GM10248 (cell line): ENCODE measurements at regions not wholly inside any gene's neighbourhood (a gene's known extent, or its start where the extent isn't known, plus 50 kb on each side); places are given as distances from the start of the nearest gene placed in this dataset.

ENCODE experiments used
- CTCF ChIA-PET: fragments of 300-600 bp; sonication (Branson Sonifier 250); formaldehyde crosslinking; extraction: SDS; loops from one replicate; lab custom pipeline; 2021; ENCODE audit warnings: antibody characterized with exemption; lab: Yijun Ruan, JAX
- POLR2A ChIA-PET: fragments of 350-650 bp; sonication (Branson Sonifier 250); formaldehyde crosslinking; extraction: SDS; loops from one replicate; lab custom pipeline; 2020; ENCODE audit warnings: antibody characterized with exemption; lab: Yijun Ruan, JAX
- DNase-seq: peaks from one replicate; pipeline ENCODE4 v3.0.0; 2012; ENCODE audit errors: extremely low spot score
- CTCF ChIP-seq: IDR thresholded peaks from 2 replicates; pipeline ENCODE4 v1.5.1; 2012; ENCODE audit warnings: mild to moderate bottlenecking, low read depth; ENCODE audit errors: extremely low read depth, missing control alignments, control extremely low read depth

GRCh38 chr21:41650526-41651145, 116.2 kb downstream of the RIPK4 start:
- ChIA-PET POLR2A (no interaction called here), CTCF (no interaction called here)
- TF ChIP-seq CTCF = no peak
- DNase-seq = no peak

- ChIA-PET POLR2A (interaction anchor here (0.6 kb wide), 1 partner anchor 132 kb away, joined by 3 read pairs; no protein-coding TSS in a partner anchor), CTCF (no interaction called here)
- DNase-seq = no peak
- TF ChIP-seq CTCF = no peak
These were observed 118.2 kb downstream of the RIPK4 start for GRCh38 chr21:41648591-41649031.

GRCh38 chr21:41647806-41648561, 118.9 kb downstream of the RIPK4 start:
- ChIA-PET CTCF (no interaction called here), POLR2A (interaction anchor here (0.6 kb wide), 1 partner anchor 131 kb away, joined by 3 read pairs; no protein-coding TSS in a partner anchor)
- no peak for DNase-seq
- TF ChIP-seq CTCF = no peak

DNA sequence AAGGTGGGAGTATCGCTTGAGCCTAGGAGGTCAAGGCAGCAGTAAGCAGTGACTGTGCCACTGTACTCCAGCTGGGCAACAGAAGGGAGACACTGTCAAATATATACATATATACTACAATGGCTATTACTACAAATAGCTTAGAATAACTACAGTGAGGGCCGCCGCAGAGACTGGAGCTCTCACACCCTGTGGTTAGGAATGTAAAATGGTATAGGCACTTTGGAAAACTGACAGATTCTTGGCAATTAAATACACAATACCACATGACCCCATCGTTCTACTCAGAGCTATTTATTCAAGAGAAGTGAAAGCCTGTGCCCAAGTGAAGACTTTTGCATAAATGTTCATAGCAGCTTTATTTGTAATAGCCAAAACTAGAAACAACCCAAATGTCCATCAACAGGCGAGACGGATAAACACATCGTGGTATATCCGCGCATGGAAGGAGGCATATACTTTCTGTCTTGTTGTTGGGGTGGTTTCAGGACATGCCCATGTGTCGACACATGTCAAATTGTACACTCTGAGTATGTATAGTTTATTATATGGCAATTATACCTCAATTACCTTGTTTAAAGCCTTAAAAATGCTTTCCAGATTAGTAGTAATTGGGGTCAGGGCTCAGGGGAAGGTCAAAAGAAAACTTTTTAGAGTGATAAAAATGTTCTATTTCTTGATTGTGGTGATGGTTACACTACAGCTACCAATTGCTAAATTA, 123.4 kb downstream of the RIPK4 start:
- ChIA-PET POLR2A (no interaction called here), CTCF (interaction anchor here (0.6 to 1.6 kb wide), 3 partner anchors 21 to 1245 kb away, joined by 3 read pairs; no protein-coding TSS in a partner anchor)
- no peak for TF ChIP-seq CTCF
- DNase-seq = no peak

DNA sequence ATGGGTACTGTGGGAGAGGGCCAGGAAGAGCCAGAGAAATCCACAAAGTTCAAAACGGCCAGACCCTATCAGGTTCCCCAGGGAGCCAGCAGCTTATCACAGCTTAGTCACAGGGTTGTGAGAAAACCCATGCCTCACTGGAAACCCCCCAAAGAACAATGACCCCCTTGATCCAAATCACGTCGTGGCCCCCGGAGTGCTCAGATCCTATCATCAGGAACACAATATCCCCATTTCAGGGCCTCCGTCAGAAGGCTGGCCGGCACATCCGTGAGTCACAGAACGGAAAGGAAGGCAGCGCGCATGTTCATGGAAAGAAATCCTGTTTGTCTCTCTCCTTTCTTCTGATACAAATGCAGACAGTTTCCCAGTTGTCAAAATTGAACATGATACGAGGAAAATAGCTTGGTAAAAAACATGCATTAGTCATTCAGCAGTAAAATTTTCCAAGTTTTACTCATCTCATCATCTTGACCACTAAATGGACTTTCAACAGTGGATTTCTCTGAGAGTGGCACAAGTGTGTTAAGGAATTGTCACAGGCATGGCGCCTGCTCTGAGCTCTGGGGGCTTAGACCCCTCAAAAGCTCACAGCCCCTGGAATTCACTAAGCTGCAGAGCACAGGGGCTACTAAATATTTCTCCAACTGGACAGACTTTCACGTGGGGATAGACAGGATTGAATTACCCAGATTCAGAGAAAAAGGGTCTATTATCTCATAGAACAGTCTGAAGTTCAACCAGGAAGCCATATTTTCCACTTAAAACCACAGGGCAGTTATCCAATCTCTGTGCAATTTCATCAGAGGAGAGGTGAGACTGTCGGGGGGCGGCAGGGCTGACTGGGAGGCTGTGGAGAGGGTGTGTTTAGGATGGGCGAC, 124.8 kb downstream of the RIPK4 start:
- CTCF ChIA-PET = no interaction called here
- POLR2A ChIA-PET = no interaction called here
- TF ChIP-seq CTCF = no peak
- no peak for DNase-seq

- DNase-seq = no peak
- POLR2A ChIA-PET = no interaction called here
- CTCF ChIA-PET = no interaction called here
- TF ChIP-seq CTCF = no peak
These were observed 125.4 kb downstream of the RIPK4 start for GRCh38 chr21:41641510-41641815.
